Activated T-cell treated with anti-CD3 and anti-CD28 coated beads, Interleukin-2, amount 50 U/mL, for 4 hours (primary cell): ENCODE measurements at regions not wholly inside any gene's neighbourhood (a gene's known extent, or its start where the extent isn't known, plus 50 kb on each side); places are given as distances from the start of the nearest gene placed in this dataset.
"Not testable (repeated sequence)": the region's sequence is repeated elsewhere in the genome, so short reads cannot be mapped to it uniquely, and the experiment has no call there.

Source experiments
- ATAC-seq, 2 donors: fragments of 200-7000 bp; cut with Tn5 transposase; one replicate each; pipeline ENCODE4 v1.10.0; 2021
- DNase-seq: peaks from one replicate; pipeline ENCODE4 v3.0.0-alpha.2; 2020
- H3K27me3 Mint-ChIP-seq: one replicate; pipeline ENCODE4 v1.8.0; 2021; ENCODE audit warnings: low read depth, mixed read lengths
- H3K36me3 Mint-ChIP-seq: one replicate; pipeline ENCODE4 v1.8.0; 2022; ENCODE audit warnings: mixed read lengths; ENCODE audit not compliant: insufficient read depth
- H3K4me1 Mint-ChIP-seq: one replicate; pipeline ENCODE4 v1.8.0; 2021; ENCODE audit warnings: low read depth, mixed read lengths
- H3K4me3 Mint-ChIP-seq: one replicate; pipeline ENCODE4 v1.8.0; 2021; ENCODE audit warnings: mild to moderate bottlenecking, moderate library complexity, mixed read lengths
- H3K9me3 Mint-ChIP-seq: one replicate; pipeline ENCODE4 v1.8.0; 2021; ENCODE audit warnings: mixed read lengths

DNA sequence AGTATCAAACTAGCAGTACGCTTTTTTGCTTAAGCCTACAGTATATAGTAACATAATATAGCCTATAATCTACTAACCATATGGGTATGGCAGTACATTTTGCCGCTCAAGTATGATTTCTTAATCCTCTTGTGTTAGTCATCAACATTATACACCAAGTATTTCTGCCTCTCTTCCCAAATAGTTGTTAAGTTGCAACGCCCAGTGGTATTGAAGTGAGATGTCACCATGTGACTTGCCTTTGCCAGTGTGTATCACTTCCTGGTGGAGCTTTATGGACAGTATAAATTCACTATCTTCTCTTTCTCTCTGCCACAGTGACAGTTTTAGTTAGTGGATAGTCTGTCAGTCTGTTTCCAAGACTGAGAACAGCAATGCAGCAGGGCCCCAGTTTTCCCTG, 535.5 kb downstream of the PDHA2 start:
- peaks cover 9% of the 10 kb centered on the region for H3K9me3 Mint-ChIP-seq
- no peak overlapping the region for H3K4me3 Mint-ChIP-seq
- H3K4me1 Mint-ChIP-seq, result no peaks in the 10 kb centered on the region
- no peak for ATAC-seq
- no peak for DNase-seq
- H3K27me3 Mint-ChIP-seq, result no peaks in the 10 kb centered on the region
- no peaks in the 10 kb centered on the region for H3K36me3 Mint-ChIP-seq

DNA sequence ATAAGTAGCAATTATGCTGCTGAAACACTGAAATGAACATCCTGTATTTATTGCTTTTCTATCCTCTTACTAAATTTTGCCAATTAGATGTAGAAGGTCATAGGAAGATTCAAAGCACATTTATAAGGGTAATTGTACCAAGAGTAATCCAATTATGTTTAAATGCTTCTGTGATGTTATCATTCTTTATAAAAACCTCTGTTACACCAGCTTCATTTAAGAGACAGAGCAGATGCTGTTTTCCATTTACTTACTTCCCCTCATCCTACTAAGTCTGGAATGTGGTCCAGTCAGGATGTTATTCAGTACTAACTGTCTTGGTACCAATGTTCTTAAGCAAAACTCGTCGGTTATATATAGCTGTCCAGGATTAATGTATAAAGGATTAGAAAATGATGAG, 539.6 kb downstream of the PDHA2 start:
- no peaks in the 10 kb centered on the region for H3K9me3 Mint-ChIP-seq
- DNase-seq, result no peak
- H3K4me3 Mint-ChIP-seq, result no peak overlapping the region
- no peak for ATAC-seq
- no peaks in the 10 kb centered on the region for H3K4me1 Mint-ChIP-seq
- no peaks in the 10 kb centered on the region for H3K27me3 Mint-ChIP-seq
- H3K36me3 Mint-ChIP-seq, result no peaks in the 10 kb centered on the region

DNA sequence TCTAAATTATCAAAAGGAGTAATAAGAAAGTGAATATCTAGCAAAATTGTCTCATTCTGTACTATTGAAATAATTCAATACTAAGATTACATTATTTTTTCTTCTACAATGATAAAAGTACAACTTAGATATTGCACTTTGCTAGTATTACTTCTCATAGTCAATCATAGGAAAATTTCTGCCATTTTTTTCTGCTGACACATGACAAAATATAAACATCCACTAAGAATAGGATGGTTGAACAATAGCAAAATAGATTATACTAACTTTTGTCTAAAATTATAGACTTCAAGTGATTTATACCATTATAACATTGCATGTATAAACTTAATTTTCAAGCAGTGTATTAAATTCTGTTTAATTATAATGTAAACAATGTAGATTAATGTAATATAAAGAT, 540.2 kb downstream of the PDHA2 start:
- H3K36me3 Mint-ChIP-seq, result no peaks in the 10 kb centered on the region
- ATAC-seq, result no peak
- H3K4me3 Mint-ChIP-seq, result no peak overlapping the region
- DNase-seq, result no peak
- no peaks in the 10 kb centered on the region for H3K27me3 Mint-ChIP-seq
- no peaks in the 10 kb centered on the region for H3K9me3 Mint-ChIP-seq
- H3K4me1 Mint-ChIP-seq, result no peaks in the 10 kb centered on the region

DNA sequence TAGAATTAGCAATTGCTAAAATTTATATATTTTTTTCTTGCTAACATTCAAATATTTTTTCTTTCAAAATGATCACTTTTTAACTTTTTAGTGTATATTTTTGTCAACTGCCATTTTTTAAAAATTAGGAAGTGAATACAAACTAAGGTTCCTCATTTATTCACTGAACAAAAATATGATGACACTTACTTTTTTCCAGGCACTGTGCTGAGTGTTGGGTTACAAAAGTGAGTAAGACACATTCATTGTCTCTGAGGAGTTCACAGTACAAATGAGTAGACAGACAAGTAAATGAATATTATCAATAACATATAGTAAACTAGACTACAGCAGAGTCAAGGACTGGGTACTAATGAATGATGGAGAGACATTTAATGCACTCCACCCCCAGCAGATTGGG, 543.5 kb downstream of the PDHA2 start:
- no peaks in the 10 kb centered on the region for H3K36me3 Mint-ChIP-seq
- no peaks in the 10 kb centered on the region for H3K27me3 Mint-ChIP-seq
- no peaks in the 10 kb centered on the region for H3K9me3 Mint-ChIP-seq
- no peak overlapping the region for H3K4me3 Mint-ChIP-seq
- ATAC-seq, result no peak
- DNase-seq, result no peak
- no peaks in the 10 kb centered on the region for H3K4me1 Mint-ChIP-seq

DNA sequence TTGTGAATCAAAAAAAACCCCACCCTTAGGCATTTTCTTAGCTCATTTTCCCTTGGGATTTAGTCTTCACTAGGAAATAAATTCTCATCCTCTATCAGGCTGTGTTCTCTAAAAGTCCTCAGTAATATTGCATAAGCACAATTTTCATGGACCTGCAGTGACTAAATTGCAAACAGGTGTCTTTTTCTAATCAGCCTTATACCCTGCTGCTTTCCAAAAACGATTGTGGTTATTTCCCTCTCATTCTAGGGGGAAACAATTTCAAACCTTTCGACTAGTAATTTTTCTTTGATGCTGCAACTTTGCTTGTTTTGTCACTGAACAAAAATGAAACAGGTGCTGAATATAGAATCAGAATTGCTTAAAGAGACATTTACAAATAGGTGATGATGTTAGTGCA, 549.9 kb downstream of the PDHA2 start:
- DNase-seq, result no peak
- ATAC-seq, result no peak
- Mint-ChIP-seq H3K4me3 (no peak overlapping the region), H3K36me3 (no peaks in the 10 kb centered on the region), H3K27me3 (no peaks in the 10 kb centered on the region), H3K9me3 (peaks cover 3% of the 10 kb centered on the region), H3K4me1 (no peaks in the 10 kb centered on the region)

DNA sequence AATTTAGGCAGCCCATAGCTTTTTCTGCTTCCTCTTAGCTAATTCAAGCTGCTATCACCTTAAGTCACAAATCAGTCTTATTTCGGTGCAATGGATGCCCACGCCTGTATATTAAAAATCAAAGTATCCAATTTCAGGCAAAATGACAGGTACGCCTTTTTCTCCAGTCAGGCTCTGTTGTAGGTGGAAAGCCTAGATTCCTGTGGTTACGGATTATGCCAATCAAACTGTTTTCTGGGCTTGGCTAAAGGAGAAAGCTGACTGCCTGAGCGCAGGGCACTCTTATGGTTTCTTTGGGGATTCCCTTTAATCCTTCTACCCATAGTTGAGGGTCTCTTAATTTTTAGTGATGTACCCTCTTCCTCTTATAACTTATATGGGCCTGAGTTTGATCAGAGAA, 550.5 kb downstream of the PDHA2 start:
- no peak for DNase-seq
- Mint-ChIP-seq H3K9me3 (peaks cover 3% of the 10 kb centered on the region), H3K27me3 (no peaks in the 10 kb centered on the region), H3K36me3 (no peaks in the 10 kb centered on the region), H3K4me3 (no peak overlapping the region), H3K4me1 (no peaks in the 10 kb centered on the region)
- no peak for ATAC-seq

DNA sequence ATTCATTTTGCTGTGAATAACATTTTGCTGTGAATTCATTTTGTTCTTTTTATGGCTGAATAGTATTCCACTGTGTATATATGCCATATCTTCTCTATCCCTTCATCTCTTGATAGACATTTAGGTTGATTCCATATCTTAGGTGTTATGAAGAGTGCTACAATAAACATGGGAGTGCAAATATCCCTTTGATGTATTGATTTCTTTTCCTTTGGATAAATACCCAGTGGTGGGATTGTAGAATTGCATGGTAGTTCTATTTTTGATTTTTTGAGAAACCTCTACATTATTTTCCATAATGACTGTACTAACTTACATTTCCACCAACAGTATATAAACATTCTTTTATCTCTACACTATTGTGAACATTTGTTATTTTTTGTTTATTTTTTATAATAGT, 555.9 kb downstream of the PDHA2 start:
- ATAC-seq (no peak), DNase-seq (no peak)
- no peaks in the 10 kb centered on the region for H3K4me1 Mint-ChIP-seq
- no peaks in the 10 kb centered on the region for H3K36me3 Mint-ChIP-seq
- H3K4me3 Mint-ChIP-seq, result no peak overlapping the region
- H3K9me3 Mint-ChIP-seq, result peaks cover 7% of the 10 kb centered on the region
- no peaks in the 10 kb centered on the region for H3K27me3 Mint-ChIP-seq

DNA sequence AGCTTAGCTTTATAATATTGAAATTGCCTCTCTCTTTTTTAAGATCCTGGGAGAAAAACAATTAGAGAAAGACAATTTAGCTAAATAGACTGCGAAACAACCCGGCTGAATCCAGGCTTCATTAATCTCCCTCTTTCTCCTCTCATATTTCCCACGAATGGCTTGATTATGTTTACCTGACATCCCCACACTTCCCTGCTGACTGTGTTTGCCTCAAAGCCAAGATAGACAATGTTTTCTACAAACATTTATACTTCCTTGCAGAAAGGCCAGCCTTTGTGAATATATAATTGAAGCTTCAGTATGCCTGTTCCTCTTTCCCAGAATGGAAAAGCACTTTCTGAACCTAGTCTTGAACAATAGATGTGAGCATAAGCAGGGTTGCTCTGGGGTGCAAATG, 566.8 kb downstream of the PDHA2 start:
- Mint-ChIP-seq H3K4me3 (no peak overlapping the region), H3K4me1 (no peaks in the 10 kb centered on the region), H3K9me3 (peaks cover 12% of the 10 kb centered on the region), H3K27me3 (no peaks in the 10 kb centered on the region), H3K36me3 (no peaks in the 10 kb centered on the region)
- no peak for ATAC-seq
- DNase-seq, result no peak

DNA sequence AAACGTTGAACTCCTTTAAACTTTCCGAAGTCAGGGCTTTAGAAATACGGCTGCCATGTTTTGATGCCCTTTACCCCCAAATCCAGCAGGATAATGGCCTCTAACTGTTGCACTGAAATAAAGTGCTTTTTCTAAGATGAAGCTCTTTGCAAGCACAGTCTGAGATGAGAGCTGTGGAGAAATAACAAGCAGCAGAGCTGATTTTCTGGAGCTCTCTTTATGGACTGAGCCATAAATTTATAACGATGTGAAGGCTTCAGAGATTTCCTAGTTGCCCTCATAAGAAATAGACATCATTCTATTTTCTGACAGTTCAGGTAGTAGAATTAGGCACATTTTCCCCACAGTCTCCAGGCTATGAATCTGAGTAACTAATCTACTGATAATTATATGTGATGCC, 567.3 kb downstream of the PDHA2 start:
- Mint-ChIP-seq H3K9me3 (peaks cover 12% of the 10 kb centered on the region), H3K4me3 (no peak overlapping the region), H3K36me3 (no peaks in the 10 kb centered on the region), H3K27me3 (no peaks in the 10 kb centered on the region), H3K4me1 (no peaks in the 10 kb centered on the region)
- DNase-seq (no peak), ATAC-seq (no peak)

DNA sequence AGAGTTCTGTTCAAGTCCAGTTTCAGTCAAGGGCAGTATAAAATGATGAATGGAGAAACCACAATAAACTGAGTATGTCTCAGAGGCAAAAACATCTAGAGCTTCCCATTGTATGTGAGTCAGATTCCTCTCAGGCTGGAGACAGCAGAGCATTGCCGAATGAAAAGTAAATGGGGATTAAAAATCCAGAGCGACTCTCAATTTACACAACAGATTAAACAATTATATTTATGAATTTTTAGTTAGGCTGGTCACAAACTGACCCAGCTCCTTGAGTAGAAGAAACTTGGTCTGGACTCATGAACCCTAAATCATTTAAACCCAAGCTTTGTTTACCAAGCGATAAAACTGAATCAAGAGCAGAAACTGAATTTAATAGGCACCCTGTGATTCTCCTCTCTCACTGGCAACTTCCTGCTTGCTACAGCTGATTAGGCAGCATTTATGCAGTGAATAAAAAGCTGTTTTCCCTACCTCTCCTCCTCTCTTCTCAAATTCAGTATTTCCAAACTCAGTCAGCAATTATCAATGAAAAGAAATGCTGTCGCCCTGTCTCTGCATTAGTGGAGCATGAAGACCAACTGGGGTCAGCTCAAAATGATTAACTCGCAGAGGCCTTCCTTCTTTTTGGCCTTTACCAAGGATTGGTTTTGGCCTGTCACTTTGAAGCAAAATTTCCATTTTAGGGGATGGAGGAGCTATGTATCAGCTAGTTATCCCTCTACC, 568.0 kb downstream of the PDHA2 start:
- H3K4me3 Mint-ChIP-seq, result no peak overlapping the region
- DNase-seq (no peak), ATAC-seq (no peak)
- H3K27me3 Mint-ChIP-seq, result no peaks in the 10 kb centered on the region
- H3K9me3 Mint-ChIP-seq, result peaks cover 12% of the 10 kb centered on the region
- H3K36me3 Mint-ChIP-seq, result no peaks in the 10 kb centered on the region
- H3K4me1 Mint-ChIP-seq, result no peaks in the 10 kb centered on the region

DNA sequence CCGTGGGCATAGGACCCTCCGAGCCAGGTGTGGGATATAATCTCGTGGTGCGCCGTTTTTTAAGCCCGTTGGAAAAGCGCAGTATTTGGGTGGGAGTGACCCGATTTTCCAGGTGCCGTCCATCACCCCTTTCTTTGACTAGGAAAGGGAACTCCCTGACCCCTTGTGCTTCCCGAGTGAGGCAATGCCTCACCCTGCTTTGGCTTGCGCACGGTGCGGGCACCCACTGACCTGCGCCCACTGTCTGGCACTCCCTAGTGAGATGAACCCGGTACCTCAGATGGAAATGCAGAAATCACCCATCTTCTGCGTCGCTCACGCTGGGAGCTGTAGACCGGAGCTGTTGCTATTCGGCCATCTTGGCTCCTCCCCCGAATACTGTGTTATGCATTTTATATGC, 575.0 kb downstream of the PDHA2 start:
- H3K27me3 Mint-ChIP-seq, H3K36me3 Mint-ChIP-seq, H3K4me3 Mint-ChIP-seq, H3K9me3 Mint-ChIP-seq, DNase-seq, ATAC-seq, H3K4me1 Mint-ChIP-seq: not testable (repeated sequence)

DNA sequence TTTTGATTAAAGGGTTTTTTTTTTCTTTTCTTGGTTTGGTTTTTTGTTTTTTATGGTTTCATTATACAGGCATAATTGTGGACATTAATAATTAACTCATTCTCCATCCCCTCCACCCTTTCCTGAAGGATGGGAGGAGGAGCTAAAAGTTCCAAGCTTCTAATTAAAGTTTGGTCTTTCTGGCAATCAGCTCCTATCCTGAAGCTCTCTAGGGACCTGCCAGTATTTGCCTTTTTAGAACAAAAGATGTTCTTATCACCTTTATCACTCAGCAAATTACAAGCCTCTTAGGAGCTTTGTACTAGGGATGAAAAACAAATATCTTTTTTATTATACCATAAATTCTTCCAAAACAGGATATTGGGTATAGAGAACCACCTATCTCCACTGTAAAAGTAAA, 589.8 kb downstream of the PDHA2 start:
- Mint-ChIP-seq H3K4me3 (no peak overlapping the region), H3K4me1 (no peaks in the 10 kb centered on the region)
- ATAC-seq, result no peak

DNA sequence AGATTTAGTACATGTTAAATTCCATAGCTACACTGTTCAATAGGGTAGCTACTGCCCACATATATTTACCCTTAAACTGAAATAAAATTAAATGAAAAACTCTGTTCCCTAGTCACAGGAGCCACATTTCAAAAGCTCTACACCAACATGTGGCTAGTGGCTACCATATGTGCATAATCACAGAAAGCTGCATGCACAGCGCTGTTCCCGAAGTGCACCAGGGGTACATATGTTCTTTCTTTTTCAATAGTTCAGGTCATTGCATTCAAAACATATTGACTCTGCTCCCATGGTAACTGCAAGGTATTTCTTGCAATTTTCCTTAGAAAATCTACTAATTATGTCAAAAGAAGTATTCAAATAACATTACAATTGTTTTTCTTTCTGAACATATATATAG, 591.2 kb downstream of the PDHA2 start:
- ATAC-seq (no peak), DNase-seq (no peak)
- H3K27me3 Mint-ChIP-seq, result no peaks in the 10 kb centered on the region
- H3K4me3 Mint-ChIP-seq, result no peak overlapping the region
- no peaks in the 10 kb centered on the region for H3K4me1 Mint-ChIP-seq
- no peaks in the 10 kb centered on the region for H3K36me3 Mint-ChIP-seq
- H3K9me3 Mint-ChIP-seq, result no peaks in the 10 kb centered on the region

More for the DNA sequence above, 589.8 kb downstream of the PDHA2 start:
- peaks cover 5% of the 10 kb centered on the region for H3K9me3 Mint-ChIP-seq
- no peaks in the 10 kb centered on the region for H3K27me3 Mint-ChIP-seq
- H3K36me3 Mint-ChIP-seq, result no peaks in the 10 kb centered on the region
- DNase-seq, result no peak

DNA sequence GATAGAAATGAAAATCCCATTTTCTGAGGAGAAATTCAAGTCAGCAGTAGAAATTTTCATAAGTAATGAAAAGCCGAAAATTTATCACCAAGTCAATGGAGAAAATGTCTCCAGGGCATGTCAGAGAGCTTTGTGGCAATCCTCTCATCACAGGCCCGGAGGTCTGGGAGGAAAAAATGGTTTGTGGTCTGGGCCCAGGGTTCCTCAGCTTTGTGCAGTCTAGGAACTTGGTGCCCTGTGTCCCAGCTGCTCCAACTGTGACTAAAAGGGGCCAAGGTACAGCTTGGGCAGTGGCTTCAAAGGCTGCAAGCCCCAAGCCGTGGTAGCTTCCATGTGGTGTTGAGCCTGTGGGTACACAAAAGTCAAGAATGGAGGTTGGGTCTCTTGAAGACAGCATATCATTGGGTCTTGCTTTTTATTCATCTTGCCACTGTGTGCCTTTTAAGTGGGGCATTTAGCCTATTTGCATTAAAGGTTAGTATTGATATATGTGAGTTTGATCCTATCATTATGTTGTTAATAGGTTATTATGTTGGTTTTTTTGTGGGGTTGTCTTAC, 608.5 kb downstream of the PDHA2 start:
- Mint-ChIP-seq H3K9me3 (peaks cover 46% of the 10 kb centered on the region), H3K36me3 (no peaks in the 10 kb centered on the region), H3K4me3 (no peak overlapping the region), H3K27me3 (no peaks in the 10 kb centered on the region), H3K4me1 (no peaks in the 10 kb centered on the region)
- ATAC-seq (no peak), DNase-seq (no peak)

DNA sequence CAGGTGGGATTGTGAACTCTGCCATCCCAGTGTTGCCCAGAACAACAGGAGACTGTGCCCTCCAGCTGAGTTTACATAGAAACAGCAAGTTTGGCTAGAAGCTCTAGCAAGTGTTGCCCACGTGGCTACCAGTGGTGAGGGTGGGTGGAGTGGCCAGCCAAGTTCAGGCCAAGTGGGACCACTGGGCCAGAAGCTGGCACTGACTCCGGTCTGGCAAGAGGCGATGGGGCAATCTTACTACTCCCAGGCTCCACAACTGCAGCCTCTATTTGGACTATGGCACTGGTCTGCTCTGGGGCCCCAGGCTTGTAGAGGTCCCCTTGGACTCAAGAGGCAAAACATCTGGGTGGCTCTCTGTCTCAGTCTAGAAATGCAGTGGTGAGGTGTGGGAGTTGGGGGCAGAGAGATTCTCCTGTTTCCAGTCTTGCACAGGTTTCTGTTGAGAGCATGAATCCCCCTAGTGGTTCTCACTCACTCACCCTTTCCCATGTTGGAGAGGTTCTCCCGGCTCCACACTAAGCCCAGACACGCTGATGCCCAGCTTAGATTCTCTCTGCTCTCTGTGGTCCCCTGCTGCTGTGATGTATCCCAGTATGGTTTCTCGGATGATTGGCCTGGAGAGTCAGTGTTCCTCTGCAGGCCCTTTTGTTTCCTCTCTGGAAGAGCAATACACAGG, 615.3 kb downstream of the PDHA2 start:
- Mint-ChIP-seq H3K4me3 (no peak overlapping the region), H3K4me1 (no peaks in the 10 kb centered on the region), H3K36me3 (no peaks in the 10 kb centered on the region), H3K9me3 (peaks cover 16% of the 10 kb centered on the region), H3K27me3 (no peaks in the 10 kb centered on the region)
- DNase-seq, result no peak
- no peak for ATAC-seq
